HFFc6 (cell line): ENCODE measurements at regions not wholly inside any gene's neighbourhood (a gene's known extent, or its start where the extent isn't known, plus 50 kb on each side); places are given as distances from the start of the nearest gene placed in this dataset.

ENCODE experiments used
- DNase-seq: peaks from one replicate; pipeline ENCODE4 v3.0.0-alpha.2; 2018
- H3K27ac Mint-ChIP-seq: 2 replicates; pipeline ENCODE4 v1.8.0; 2020; ENCODE audit warnings: mild to moderate bottlenecking, mixed read lengths
- H3K27me3 Mint-ChIP-seq: 2 replicates; pipeline ENCODE4 v1.8.0; 2021; ENCODE audit warnings: mild to moderate bottlenecking, moderate library complexity, mixed read lengths; ENCODE audit not compliant: insufficient read depth
- H3K36me3 Mint-ChIP-seq: 2 replicates; pipeline ENCODE4 v1.8.0; 2021; ENCODE audit warnings: low read depth, mixed read lengths
- H3K4me1 Mint-ChIP-seq: 2 replicates; pipeline ENCODE4 v1.8.0; 2020; ENCODE audit warnings: low read depth, mixed read lengths
- H3K4me3 Mint-ChIP-seq: 2 replicates; pipeline ENCODE4 v1.8.0; 2020; ENCODE audit warnings: mild to moderate bottlenecking, moderate library complexity, mixed read lengths
- H3K9me3 Mint-ChIP-seq: 2 replicates; pipeline ENCODE4 v1.8.0; 2020; ENCODE audit warnings: mild to moderate bottlenecking, mixed read lengths
- CTCF ChIP-seq: fragments of 200-600 bp; sonication (generic); IDR thresholded peaks from 2 replicates; pipeline ENCODE4 v1.5.0; 2021; ENCODE audit warnings: antibody characterized with exemption, mild to moderate bottlenecking

GRCh38 chr10:109207361-109207760, 716.0 kb downstream of the XPNPEP1 start:
- H3K4me3 Mint-ChIP-seq: no peak overlapping the region
- no peaks in the 10 kb centered on the region for H3K9me3 Mint-ChIP-seq
- no peak for TF ChIP-seq CTCF
- DNase-seq: no peak
- H3K4me1 Mint-ChIP-seq: peaks cover 60% of the 10 kb centered on the region
- H3K27ac Mint-ChIP-seq: peak overlapping the region; percentile 79
- H3K36me3 Mint-ChIP-seq: peaks cover 5% of the 10 kb centered on the region; the same call in 1 of the 2 replicates
- no peaks in the 10 kb centered on the region for H3K27me3 Mint-ChIP-seq

DNA sequence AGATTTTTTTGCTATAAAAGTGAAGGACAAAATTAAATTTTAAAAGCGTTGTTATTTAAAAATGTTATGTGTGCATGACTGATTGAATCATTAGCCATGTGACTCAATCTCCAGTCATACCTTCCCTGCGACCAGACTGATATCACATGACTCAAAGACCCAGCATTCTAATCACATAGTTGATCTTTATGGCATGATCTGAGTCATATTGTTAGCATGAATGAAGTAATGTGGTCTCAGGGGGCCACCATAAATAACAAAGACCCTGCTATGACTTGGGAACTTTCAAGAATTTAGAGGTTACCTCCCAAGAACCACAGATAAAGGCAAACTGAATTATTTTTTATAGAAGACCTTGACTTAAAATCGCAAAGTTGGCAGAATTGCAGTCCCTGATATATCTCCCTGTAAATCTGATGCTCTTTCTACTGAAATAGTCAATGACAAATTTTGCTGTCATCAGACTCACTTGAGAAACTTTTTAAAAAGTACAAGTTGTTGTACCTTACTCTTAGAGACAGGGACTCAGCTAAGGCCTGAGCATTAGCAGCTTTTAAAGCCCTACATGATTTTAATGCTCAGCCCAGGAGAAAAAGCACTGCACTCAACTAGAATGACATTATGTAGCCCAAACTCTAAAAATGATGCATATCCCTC, 717.3 kb downstream of the XPNPEP1 start:
- H3K9me3 Mint-ChIP-seq: no peaks in the 10 kb centered on the region
- peak; percentile 92 for DNase-seq
- H3K27ac Mint-ChIP-seq: peak overlapping the region; percentile 79
- no peaks in the 10 kb centered on the region for H3K27me3 Mint-ChIP-seq
- H3K36me3 Mint-ChIP-seq: peaks cover 5% of the 10 kb centered on the region; the same call in 1 of the 2 replicates
- peak overlapping the region; percentile 4; the same call in 1 of the 2 replicates for H3K4me3 Mint-ChIP-seq
- no peak for TF ChIP-seq CTCF
- H3K4me1 Mint-ChIP-seq: peaks cover 59% of the 10 kb centered on the region

GRCh38 chr10:109203646-109204353, 719.5 kb downstream of the XPNPEP1 start:
- Mint-ChIP-seq H3K4me3 (no peak overlapping the region), H3K27ac (peak overlapping the region; percentile 20; the same call in 1 of the 2 replicates), H3K27me3 (no peaks in the 10 kb centered on the region), H3K36me3 (no peaks in the 10 kb centered on the region), H3K4me1 (peaks cover 62% of the 10 kb centered on the region), H3K9me3 (no peaks in the 10 kb centered on the region)
- no peak for DNase-seq
- no peak for TF ChIP-seq CTCF

- H3K27ac Mint-ChIP-seq: no peak overlapping the region
- peaks cover 5% of the 10 kb centered on the region; the same call in 1 of the 2 replicates for H3K36me3 Mint-ChIP-seq
- DNase-seq: no peak
- TF ChIP-seq CTCF: no peak
- no peaks in the 10 kb centered on the region; the same call in 1 of the 2 replicates for H3K9me3 Mint-ChIP-seq
- no peaks in the 10 kb centered on the region for H3K27me3 Mint-ChIP-seq
- H3K4me3 Mint-ChIP-seq: no peak overlapping the region
- H3K4me1 Mint-ChIP-seq: peaks cover 55% of the 10 kb centered on the region
These were observed 721.2 kb downstream of the XPNPEP1 start for GRCh38 chr10:109202111-109202510.

DNA sequence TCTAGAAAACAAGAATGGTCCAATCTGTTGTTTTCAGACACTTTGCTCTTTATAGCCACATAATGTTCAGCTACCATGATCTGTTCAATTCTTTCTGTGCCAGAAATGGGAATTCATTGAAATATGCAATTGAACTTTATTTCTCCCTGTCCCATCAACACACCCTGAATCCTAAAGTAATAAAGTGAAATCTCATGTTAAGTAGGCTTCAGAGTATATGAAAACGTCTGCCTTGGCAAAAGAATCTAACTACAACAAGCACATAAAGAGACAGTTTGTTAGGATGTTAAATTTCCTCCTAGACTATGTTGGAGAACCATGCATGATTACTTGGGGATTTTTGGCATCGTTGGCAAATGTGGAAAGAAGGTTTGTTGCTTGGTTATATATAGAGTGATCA, 722.7 kb downstream of the XPNPEP1 start:
- peaks cover 5% of the 10 kb centered on the region; the same call in 1 of the 2 replicates for H3K36me3 Mint-ChIP-seq

More for the DNA sequence above, 722.7 kb downstream of the XPNPEP1 start:
- H3K27me3 Mint-ChIP-seq: no peaks in the 10 kb centered on the region
- no peak for DNase-seq
- peaks cover 40% of the 10 kb centered on the region for H3K4me1 Mint-ChIP-seq
- H3K27ac Mint-ChIP-seq: no peak overlapping the region
- TF ChIP-seq CTCF: no peak
- H3K9me3 Mint-ChIP-seq: peaks cover under 1% of the 10 kb centered on the region
- no peak overlapping the region for H3K4me3 Mint-ChIP-seq
